Endothelial cell of umbilical vein (primary cell): ENCODE measurements at regions not wholly inside any gene's neighbourhood (a gene's known extent, or its start where the extent isn't known, plus 50 kb on each side); places are given as distances from the start of the nearest gene placed in this dataset.

ENCODE experiments used
- BruUV-seq: library from RNA; stranded (reverse); fragments of 400-500 nt; replicated peaks from 2 replicates; lab custom pipeline; 2021; lab: Mats Ljungman, UMichigan
- CTCF ChIA-PET: fragments of 300-600, 350-600 bp; sonication (Branson Sonifier 250); formaldehyde crosslinking; loops from one replicate; lab custom pipeline; 2021; ENCODE audit warnings: antibody characterized with exemption, inconsistent platforms; lab: Charles Lee
- POLR2A ChIA-PET: fragments of 300-600, 350-600 bp; sonication (Branson Sonifier 250); formaldehyde crosslinking; loops from one replicate; lab custom pipeline; 2021; ENCODE audit warnings: antibody characterized with exemption, inconsistent platforms; lab: Charles Lee
- DNase-seq: peaks from one replicate; pipeline ENCODE4 v3.0.0-alpha.2; 2011; ENCODE audit warnings: low read depth, low spot score
- FAIRE-seq: peaks from 2 replicates; lab custom pipeline; 2011; peaks lifted over from hg19 to GRCh38; lab: Jason Lieb, UNC
- H2AFZ ChIP-seq: 2 replicates; pipeline ENCODE4 v1.6.0; 2012; ENCODE audit warnings: low read depth, low read length, control low read depth, inconsistent platforms
- H3K27ac ChIP-seq: 2 replicates; pipeline ENCODE4 v1.5.1; 2011; ENCODE audit warnings: low read depth, mild to moderate bottlenecking, control low read depth, low read length, moderate library complexity; ENCODE audit not compliant: insufficient read depth
- H3K27me3 ChIP-seq, 2 experiments: 2 replicates each; pipeline versions ENCODE4 v1.6.0 to v1.6.1; 2011; ENCODE audit warnings: low read length in 2 of 2, mixed read lengths in 1 of 2; ENCODE audit not compliant: control insufficient read depth in 2 of 2, insufficient read depth in 2 of 2
- H3K36me3 ChIP-seq, 2 experiments: 2 replicates in 1 of 2; 3 replicates in 1 of 2; pipeline ENCODE4 v1.5.1; 2011; ENCODE audit warnings: low read length in 2 of 2, mild to moderate bottlenecking in 1 of 2, moderate library complexity in 1 of 2; ENCODE audit not compliant: control insufficient read depth in 2 of 2, insufficient read depth in 2 of 2; ENCODE audit errors: extremely low read depth in 1 of 2
- H3K4me1 ChIP-seq: 3 replicates; pipeline ENCODE4 v1.5.1; 2011; ENCODE audit warnings: mild to moderate bottlenecking, low read length; ENCODE audit not compliant: control insufficient read depth, insufficient read depth; ENCODE audit errors: extremely low read depth
- H3K4me2 ChIP-seq: 2 replicates; pipeline ENCODE4 v1.6.1; 2011; ENCODE audit warnings: low read length, control low read depth, mixed read lengths; ENCODE audit not compliant: insufficient read depth
- H3K4me3 ChIP-seq, 3 experiments: fragments of 200-600 bp in 1 of 3; sonication (generic), shearing (Covaris generic) in 1 of 3; replicated peaks in 1 of 3; 2 replicates each; pipeline ENCODE4 v1.5.1; 2011 to 2016; ENCODE audit warnings: control low read depth in 3 of 3, low read length in 3 of 3, mild to moderate bottlenecking in 2 of 3, inconsistent platforms in 1 of 3, low read depth in 1 of 3, moderate library complexity in 1 of 3; ENCODE audit not compliant: insufficient read depth in 1 of 3
- H3K79me2 ChIP-seq: 2 replicates; pipeline ENCODE4 v1.6.0; 2012; ENCODE audit warnings: low read length, inconsistent platforms; ENCODE audit not compliant: control insufficient read depth, insufficient read depth
- H3K9ac ChIP-seq: replicated peaks from 2 replicates; pipeline ENCODE3; 2011; ENCODE audit warnings: low read length, control low read depth; ENCODE audit not compliant: insufficient read depth; ENCODE audit errors: extremely low read depth
- H3K9me1 ChIP-seq: replicated peaks from 3 replicates; pipeline ENCODE4 v1.6.0; 2011; ENCODE audit warnings: mild to moderate bottlenecking, low read length; ENCODE audit not compliant: control insufficient read depth, insufficient read depth; ENCODE audit errors: extremely low read depth
- H3K9me3 ChIP-seq: replicated peaks from 2 replicates; pipeline ENCODE4 v1.5.1; 2012; ENCODE audit warnings: low read length, inconsistent platforms; ENCODE audit not compliant: control insufficient read depth, insufficient read depth
- H4K20me1 ChIP-seq: replicated peaks from 2 replicates; pipeline ENCODE3; 2011; ENCODE audit warnings: mild to moderate bottlenecking, low read length; ENCODE audit not compliant: control insufficient read depth, insufficient read depth; ENCODE audit errors: extremely low read depth
- CTCF ChIP-seq, 2 donors: IDR thresholded peaks; 1 replicate in 1 of 2; 2 replicates in 1 of 2; pipeline ENCODE4 v1.5.1; 2011; ENCODE audit warnings: low read length in 2 of 2, mild to moderate bottlenecking in 2 of 2, moderate library complexity in 2 of 2, control low read depth in 1 of 2, inconsistent platforms in 1 of 2, low read depth in 1 of 2; ENCODE audit not compliant: insufficient read depth in 1 of 2; ENCODE audit errors: extremely low read depth in 1 of 2
- EZH2 ChIP-seq: IDR thresholded peaks from 2 replicates; pipeline ENCODE4 v1.6.1; 2012; ENCODE audit warnings: borderline replicate concordance, low read depth, mild to moderate bottlenecking, moderate library complexity, low read length, inconsistent platforms; ENCODE audit not compliant: severe bottlenecking
- FOS ChIP-seq: IDR thresholded peaks from 2 replicates; pipeline ENCODE4 v1.6.1; 2011; ENCODE audit warnings: mild to moderate bottlenecking, low read length, moderate library complexity, borderline replicate concordance; ENCODE audit not compliant: insufficient read depth
- GATA2 ChIP-seq: IDR thresholded peaks from 2 replicates; pipeline ENCODE4 v1.7.0; 2011; ENCODE audit warnings: low read depth, mild to moderate bottlenecking, moderate library complexity, mixed read lengths, low read length; ENCODE audit not compliant: insufficient read length, insufficient read depth
- JUN ChIP-seq: IDR thresholded peaks from 2 replicates; pipeline ENCODE4 v1.6.1; 2011; ENCODE audit warnings: borderline replicate concordance, low read depth; ENCODE audit not compliant: insufficient read length, insufficient read depth
- MYC ChIP-seq: IDR thresholded peaks from one replicate; pipeline ENCODE4 v1.6.1; 2011; ENCODE audit warnings: mild to moderate bottlenecking, low read depth, low read length
- POLR2A ChIP-seq: IDR thresholded peaks from 2 replicates; pipeline ENCODE4 v1.6.1; 2012; ENCODE audit warnings: low read depth, mild to moderate bottlenecking, control low read depth, low read length
- POLR2AphosphoS5 ChIP-seq: IDR thresholded peaks from 2 replicates; pipeline ENCODE4 v1.6.1; 2012; ENCODE audit warnings: low read depth, mild to moderate bottlenecking, control low read depth, low read length, moderate library complexity; ENCODE audit not compliant: insufficient read depth
- dilution Hi-C: fragments of 300-500 bp; cut with MboI; formaldehyde crosslinking; loops from one replicate; pipeline ENCODE4 v1.15.0; 2019; ENCODE audit warnings: low sequenced_read_pairs; ENCODE audit not compliant: extremely low pct_ligation_motif_present
- intact Hi-C: fragments of 100-400 bp; cut with micrococcal nuclease; formaldehyde crosslinking; loops from one replicate; pipeline ENCODE4 v1.10.0; 2022
- TF ChIP-seq, protein P1 (sequence below): IDR thresholded peaks from 2 replicates; pipeline ENCODE4 v1.6.1; 2011; ENCODE audit not compliant: insufficient read depth, insufficient read length

GRCh38 chr13:19283836-19284235 lies 102.2 kb upstream of the TUBA3C start:
- Histone ChIP-seq H3K79me2 (no peaks in the 10 kb centered on the region), H3K4me2 (no peak overlapping the region), H3K27ac (no peak overlapping the region), H3K9ac (no peak overlapping the region), H3K36me3 (no peaks in the 10 kb centered on the region), H3K4me1 (no peaks in the 10 kb centered on the region), H3K27me3 (no peaks in the 10 kb centered on the region), H3K4me3 (no peak overlapping the region), H3K9me3 (peaks cover 2% of the 10 kb centered on the region), H4K20me1 (no peaks in the 10 kb centered on the region), H2AFZ (no peak overlapping the region), H3K9me1 (no peaks in the 10 kb centered on the region)
- TF ChIP-seq MYC: no peak
- no peak for TF ChIP-seq GATA2
- no peak for TF ChIP-seq CTCF (IDR thresholded peaks at IDR 0.05; ENCODE audit: extremely low read depth in 1 of 2, insufficient read depth in 1 of 2, low read depth in 1 of 2, low read length in 2 of 2)
- no peak for TF ChIP-seq EZH2
- TF ChIP-seq FOS: no peak
- no peak for TF ChIP-seq JUN
- TF ChIP-seq POLR2A: no peak
- TF ChIP-seq, protein P1, sequence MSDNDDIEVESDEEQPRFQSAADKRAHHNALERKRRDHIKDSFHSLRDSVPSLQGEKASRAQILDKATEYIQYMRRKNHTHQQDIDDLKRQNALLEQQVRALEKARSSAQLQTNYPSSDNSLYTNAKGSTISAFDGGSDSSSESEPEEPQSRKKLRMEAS: no peak
- no peak for TF ChIP-seq POLR2AphosphoS5
- no TSS peak for BruUV-seq
- intact Hi-C loops: no loop called here
- DNase-seq (no peak), FAIRE-seq (no peak)
- CTCF ChIA-PET: no interaction called here
- dilution Hi-C loops: no loop called here
- POLR2A ChIA-PET: no interaction called here
